ENCODE measurements at regions not wholly inside any gene's neighbourhood (a gene's known extent, or its start where the extent isn't known, plus 50 kb on each side); places are given as distances from the start of the nearest gene placed in this dataset.
"Not testable (repeated sequence)": the region's sequence is repeated elsewhere in the genome, so short reads cannot be mapped to it uniquely, and the experiment has no call there.

- peak; percentile 19 to 30 (median 27) for DNase-seq (ENCODE audit: low read depth in 4 of 4, low spot score in 3 of 4)
Measured at GRCh38 chr4:101730291-101731117, 60.0 kb upstream of the BANK1 start.

DNA sequence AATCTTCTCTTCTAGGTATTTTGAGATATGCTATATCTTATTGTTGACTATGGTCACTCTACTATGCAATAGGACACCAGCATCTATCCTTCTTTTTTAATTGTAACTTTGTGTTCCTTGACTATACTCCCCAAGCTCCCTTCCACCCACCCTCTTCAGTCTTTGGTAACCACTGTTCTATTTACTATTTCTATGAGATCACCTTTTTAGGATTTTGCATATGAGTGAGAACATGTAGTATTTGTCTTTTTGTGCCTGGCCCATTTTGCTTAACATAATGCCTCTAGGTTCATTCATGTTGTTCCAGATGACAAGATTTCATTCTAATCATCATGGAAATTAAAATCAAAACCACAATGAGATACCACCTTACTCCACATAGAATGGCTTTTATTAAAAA is 63.3 kb upstream of the BANK1 start:
- no peak for DNase-seq (ENCODE audit: low read depth in 4 of 4, low spot score in 3 of 4)

GRCh38 chr4:101724093-101724492 is 66.4 kb upstream of the BANK1 start:
- DNase-seq (ENCODE audit: low read depth in 4 of 4, low spot score in 3 of 4), result no peak

DNA sequence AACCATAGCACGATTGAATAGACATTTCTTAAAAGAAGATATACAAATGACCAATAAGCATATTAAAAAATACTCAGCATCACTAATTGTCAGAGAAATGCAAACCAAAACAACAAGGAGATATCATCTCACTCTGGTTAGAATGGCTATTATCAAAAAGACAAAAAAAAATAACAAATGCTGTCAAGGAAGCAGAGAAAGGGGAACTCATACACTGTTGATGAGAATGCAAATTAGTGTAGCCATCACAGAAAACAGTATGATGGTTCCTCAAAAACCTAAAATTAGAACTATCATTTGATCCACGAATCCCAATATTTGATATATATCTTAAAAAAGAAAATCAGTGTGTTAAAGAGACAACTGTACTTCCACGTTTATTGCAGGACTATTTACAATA is 71.7 kb upstream of the BANK1 start:
- no peak for DNase-seq (ENCODE audit: low read depth in 4 of 4, low spot score in 3 of 4)

DNA sequence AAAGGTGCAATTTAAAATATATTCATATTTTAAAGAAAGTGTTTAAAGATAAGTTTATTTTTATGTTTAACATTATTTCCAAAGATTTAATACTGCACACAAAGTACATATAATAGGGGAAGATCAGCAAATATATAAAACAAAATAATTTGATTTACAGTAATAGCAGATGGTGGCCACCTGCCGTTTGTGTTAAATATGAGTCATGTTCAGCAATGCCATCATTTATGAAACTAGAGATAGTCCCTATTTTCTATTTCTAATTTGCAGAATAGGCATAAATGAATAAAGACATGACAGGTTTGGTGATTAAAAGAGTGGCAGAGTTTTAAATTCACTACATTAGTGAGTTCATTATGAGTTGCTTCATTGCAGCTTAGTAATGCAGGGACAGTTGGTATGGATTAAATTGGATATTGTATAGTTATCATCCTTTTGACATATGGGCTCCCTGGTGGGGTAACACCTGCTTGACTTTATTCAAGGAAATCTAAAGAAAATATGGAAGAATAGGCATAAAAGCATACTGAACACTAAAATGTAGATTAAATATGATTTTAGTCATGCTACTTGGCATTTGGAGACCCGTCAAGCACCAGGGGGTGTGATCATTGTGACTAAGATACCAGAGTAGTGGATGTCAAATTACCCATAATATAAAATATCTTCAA is 78.8 kb upstream of the BANK1 start:
- DNase-seq (ENCODE audit: low read depth in 4 of 4, low spot score in 3 of 4), result no peak

GRCh38 chr4:101710806-101711205 is 79.7 kb upstream of the BANK1 start:
- no peak for DNase-seq (ENCODE audit: low read depth in 4 of 4, low spot score in 3 of 4)

DNA sequence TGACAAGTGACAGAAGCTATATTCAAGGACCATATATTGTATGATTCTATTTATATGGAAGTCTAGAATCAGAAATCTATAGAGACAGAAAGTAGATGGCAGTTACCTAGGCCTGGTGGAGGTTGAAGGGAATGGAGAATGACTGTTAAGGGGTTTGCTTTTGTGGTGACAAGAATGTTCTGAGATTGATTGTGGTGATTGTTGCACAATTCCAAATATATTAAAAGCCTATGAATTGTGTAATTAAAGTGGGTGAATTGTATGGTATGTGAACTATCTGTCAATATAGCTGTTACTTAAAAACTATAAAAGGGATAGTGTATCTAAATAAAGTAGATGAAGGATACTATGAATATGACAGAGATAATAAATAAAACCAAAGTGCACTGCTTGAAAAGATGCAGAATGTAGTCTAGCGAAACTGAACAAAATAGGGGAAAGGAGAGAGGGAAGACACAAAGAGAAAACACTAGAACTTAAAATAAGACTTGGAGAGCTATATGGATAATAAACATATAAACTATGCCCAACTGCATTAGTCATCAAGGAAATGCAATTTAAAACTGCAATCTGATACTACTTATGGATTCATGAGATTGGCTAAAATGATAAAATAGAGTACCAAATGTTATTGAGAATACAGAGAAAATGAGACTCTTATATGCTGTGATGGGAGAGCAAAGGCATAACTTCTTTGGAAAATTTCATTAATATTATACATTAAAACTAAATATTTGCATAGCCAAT is 82.1 kb upstream of the BANK1 start:
- DNase-seq (ENCODE audit: low read depth in 4 of 4, low spot score in 3 of 4), result no peak

- DNase-seq (ENCODE audit: low read depth in 4 of 4, low spot score in 3 of 4), result no peak
Measured at GRCh38 chr4:101707596-101707995, 82.9 kb upstream of the BANK1 start.

- DNase-seq (ENCODE audit: low read depth in 4 of 4, low spot score in 3 of 4), result no peak
Measured at GRCh38 chr4:101706535-101707057, 83.9 kb upstream of the BANK1 start.

DNA sequence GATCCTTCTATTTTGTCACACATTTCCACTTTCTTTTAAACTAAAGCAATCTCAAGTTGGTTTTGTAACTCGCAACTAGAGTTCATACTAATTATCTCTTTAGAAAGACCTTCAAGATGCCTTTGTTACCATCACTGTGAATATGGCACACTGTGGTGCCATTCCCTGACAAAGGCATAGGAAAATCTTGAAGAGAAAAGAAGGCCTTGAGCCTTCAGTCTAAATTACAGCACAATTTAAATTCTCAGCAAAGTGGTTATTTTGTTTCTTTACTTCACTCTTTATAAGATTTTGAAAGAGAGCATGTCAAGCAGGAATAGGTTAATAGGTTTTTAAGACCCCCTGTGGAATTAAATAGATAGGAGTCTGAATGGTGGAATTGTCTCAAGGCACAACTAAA is 89.0 kb upstream of the BANK1 start:
- no peak for DNase-seq (ENCODE audit: low read depth in 4 of 4, low spot score in 3 of 4)

DNA sequence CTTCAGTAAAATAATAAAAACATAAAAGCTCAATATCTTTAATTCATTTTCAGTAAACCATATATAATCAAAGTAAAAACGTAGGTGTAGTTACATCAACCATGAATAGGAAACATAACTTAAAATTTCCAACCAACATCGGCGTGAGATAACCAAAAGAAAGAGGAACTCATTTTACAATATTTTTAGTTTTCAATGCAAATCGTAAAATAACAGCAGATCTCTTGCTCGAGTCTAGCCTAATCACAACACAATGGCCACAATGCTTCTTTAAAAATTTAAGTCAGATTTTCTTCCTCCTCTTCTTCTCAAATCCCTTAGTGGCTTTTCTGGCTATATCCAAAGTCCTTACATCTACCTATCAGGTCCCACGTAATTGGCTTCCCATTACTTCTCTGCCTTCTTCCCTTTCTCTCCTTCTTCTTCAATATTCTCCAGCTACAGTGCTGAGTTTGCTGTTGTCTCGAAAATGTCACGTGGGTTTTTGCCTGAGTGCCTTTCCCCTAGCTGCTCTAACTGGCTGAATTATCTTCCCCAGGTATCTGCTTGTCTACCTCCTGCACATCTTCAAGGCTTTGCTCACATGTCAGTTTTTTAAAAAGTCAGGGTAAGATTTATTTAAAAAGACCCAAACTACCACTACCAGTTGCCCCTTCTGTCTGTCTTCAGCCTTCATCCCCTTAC is 90.9 kb upstream of the BANK1 start:
- DNase-seq (ENCODE audit: low read depth in 4 of 4, low spot score in 3 of 4), result no peak

- no peak for DNase-seq (ENCODE audit: low read depth in 4 of 4, low spot score in 3 of 4)
Measured at GRCh38 chr4:101697266-101697665, 93.3 kb upstream of the BANK1 start.

GRCh38 chr4:101696276-101697010 is 94.1 kb upstream of the BANK1 start:
- no peak for DNase-seq (ENCODE audit: low read depth in 4 of 4, low spot score in 3 of 4)

- no peak for DNase-seq (ENCODE audit: low read depth in 4 of 4, low spot score in 3 of 4)
Measured at GRCh38 chr4:101695176-101695575, 95.4 kb upstream of the BANK1 start.

DNA sequence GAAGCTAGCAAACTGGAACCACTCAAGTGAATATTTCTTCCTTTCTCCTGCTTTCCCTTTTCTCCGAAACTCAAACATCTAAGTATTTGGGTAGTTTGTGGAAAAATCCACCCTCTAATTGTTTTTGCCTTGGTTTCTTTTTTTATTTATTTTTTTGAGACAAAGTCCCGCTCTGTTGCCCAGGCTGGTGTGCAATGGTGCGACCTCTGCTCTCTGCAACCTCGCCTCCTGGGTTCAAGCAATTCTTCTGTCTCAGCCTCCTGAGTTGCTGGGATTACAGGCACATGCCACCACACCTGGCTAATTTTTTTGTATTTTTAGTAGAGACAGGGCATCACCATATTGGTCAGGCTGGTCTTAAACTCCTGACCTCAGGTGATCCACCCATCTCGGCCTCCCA is 96.1 kb upstream of the BANK1 start:
- not testable (repeated sequence) for DNase-seq (ENCODE audit: low read depth in 4 of 4, low spot score in 3 of 4)

DNA sequence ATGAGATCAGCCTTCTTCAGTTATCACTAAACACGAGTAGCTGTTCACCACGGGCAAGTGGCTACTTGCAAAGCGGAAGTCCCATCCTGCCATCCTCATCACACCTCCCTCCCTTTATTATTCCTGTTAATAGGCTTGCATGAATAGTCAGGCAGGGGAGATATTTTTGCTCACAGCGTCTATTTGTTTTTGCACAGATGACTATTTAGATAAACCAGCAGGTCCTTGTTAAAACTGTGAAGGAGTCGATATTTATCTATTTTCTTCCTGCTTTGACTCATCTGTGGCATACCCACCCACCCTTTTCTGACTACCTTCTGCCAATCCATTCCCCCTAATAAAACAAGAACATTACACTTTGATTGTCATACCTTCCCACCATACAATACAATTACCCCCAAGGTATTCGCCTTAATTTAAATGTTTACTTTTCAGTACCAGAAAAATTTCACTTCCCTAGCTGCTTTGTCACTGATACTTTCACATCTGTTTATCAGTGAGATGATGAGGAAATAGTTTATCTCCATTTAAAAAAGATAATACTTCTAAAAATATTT is 96.6 kb upstream of the BANK1 start:
- no peak for DNase-seq (ENCODE audit: low read depth in 4 of 4, low spot score in 3 of 4)

DNA sequence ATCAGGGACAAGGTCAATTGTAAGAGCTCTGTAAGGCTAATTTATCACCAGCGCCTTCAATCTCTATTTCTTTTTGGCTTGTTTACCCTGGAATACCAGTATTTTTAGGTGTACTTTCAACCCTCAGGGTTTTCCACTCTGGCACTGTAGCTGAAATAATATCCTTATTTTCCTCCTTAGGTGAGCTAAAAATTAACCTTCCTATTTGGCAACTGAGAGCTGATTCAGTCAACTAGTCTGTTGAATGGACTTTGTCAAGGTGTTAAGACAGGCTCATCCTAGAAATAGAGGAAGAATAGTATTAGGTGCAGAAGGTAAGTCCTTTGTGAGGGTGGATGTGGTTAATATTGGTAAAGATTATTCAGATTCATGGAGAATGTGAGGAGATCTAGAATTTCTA is 101.3 kb upstream of the BANK1 start:
- DNase-seq (ENCODE audit: low read depth in 4 of 4, low spot score in 3 of 4), result no peak

GRCh38 chr4:101685126-101685525 is 105.4 kb upstream of the BANK1 start:
- DNase-seq (ENCODE audit: low read depth in 4 of 4, low spot score in 3 of 4), result no peak

DNA sequence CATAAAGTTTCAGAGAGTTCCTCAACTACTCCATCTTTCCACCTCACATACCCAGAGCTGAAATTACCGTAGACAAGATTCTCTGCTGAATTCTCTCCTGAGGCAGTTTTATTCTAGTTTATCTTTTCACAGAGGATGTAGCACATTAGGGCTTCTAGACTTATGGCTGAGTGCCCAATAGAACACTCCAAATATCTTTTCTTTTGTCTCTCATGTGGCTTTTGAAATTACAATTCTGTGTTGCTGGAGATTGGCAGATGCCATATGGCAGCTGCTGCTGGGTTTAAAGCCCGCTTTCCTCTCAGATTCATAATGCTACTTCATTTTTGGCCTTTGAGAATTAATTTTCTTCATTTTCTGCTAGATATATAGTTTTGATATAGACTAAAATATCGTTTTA is 107.6 kb upstream of the BANK1 start:
- DNase-seq (ENCODE audit: low read depth in 4 of 4, low spot score in 3 of 4), result no peak

DNA sequence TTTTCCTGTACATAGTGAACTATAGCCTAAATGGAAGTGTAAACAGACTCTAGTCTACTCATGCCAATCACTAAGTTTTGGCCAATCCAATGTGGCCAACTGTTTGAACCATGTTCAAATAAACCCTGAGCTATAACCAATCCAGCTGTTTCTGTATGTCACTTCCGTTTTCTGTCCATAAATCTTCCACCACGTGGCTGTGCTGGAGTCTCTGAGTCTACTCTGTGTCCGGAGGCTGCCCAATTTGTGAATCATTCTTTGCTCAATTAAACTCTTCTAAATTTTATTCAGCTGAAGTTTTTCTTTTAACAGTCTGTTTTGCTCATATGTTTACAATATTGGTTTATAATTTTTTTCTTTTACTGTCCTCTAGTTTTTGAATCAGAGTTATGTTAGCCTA is 112.3 kb upstream of the BANK1 start:
- no peak for DNase-seq (ENCODE audit: low read depth in 4 of 4, low spot score in 3 of 4)
